HFF-Myc (cell line): ENCODE measurements at regions not wholly inside any gene's neighbourhood (a gene's known extent, or its start where the extent isn't known, plus 50 kb on each side); places are given as distances from the start of the nearest gene placed in this dataset.
"Not testable (repeated sequence)": the region's sequence is repeated elsewhere in the genome, so short reads cannot be mapped to it uniquely, and the experiment has no call there.

Experiments used
- DNase-seq: peaks from one replicate; pipeline ENCODE4 v3.0.0-alpha.2; 2011; ENCODE audit warnings: low read depth; ENCODE audit errors: extremely low read depth
- H3K4me3 ChIP-seq: replicated peaks from 2 replicates; pipeline ENCODE4 v1.5.1; 2011; ENCODE audit warnings: low read depth, mild to moderate bottlenecking, control low read depth, low read length
- CTCF ChIP-seq: IDR thresholded peaks from 2 replicates; pipeline ENCODE4 v1.5.1; 2012; ENCODE audit warnings: mild to moderate bottlenecking, low read depth, low read length, control low read depth; ENCODE audit errors: missing control alignments

- no peak overlapping the region for H3K4me3 ChIP-seq
- DNase-seq: no peak
- TF ChIP-seq CTCF: no peak
Observed at GRCh38 chr6:14290041-14290771, 172.6 kb downstream of the CD83 start.

GRCh38 chr6:14290772-14291330, 173.3 kb downstream of the CD83 start:
- no peak overlapping the region for H3K4me3 ChIP-seq
- TF ChIP-seq CTCF: no peak
- no peak for DNase-seq

GRCh38 chr6:14291331-14291730, 173.8 kb downstream of the CD83 start:
- no peak overlapping the region for H3K4me3 ChIP-seq
- no peak for DNase-seq
- TF ChIP-seq CTCF: no peak

GRCh38 chr6:14292119-14292518, 174.5 kb downstream of the CD83 start:
- TF ChIP-seq CTCF: no peak
- H3K4me3 ChIP-seq: no peak overlapping the region
- DNase-seq: no peak

- no peak for DNase-seq
- no peak for TF ChIP-seq CTCF
- H3K4me3 ChIP-seq: no peak overlapping the region
Observed at GRCh38 chr6:14294270-14294951, 176.8 kb downstream of the CD83 start.

- H3K4me3 ChIP-seq, DNase-seq: not testable (repeated sequence)
Observed at GRCh38 chr6:14296698-14297097, 179.1 kb downstream of the CD83 start.

GRCh38 chr6:14297118-14297517, 179.5 kb downstream of the CD83 start:
- DNase-seq, H3K4me3 ChIP-seq: not testable (repeated sequence)

GRCh38 chr6:14300189-14300588, 182.6 kb downstream of the CD83 start:
- not testable (repeated sequence) for DNase-seq, H3K4me3 ChIP-seq

GRCh38 chr6:14300721-14301120, 183.1 kb downstream of the CD83 start:
- not testable (repeated sequence) for H3K4me3 ChIP-seq, DNase-seq

- not testable (repeated sequence) for DNase-seq, H3K4me3 ChIP-seq
Observed at GRCh38 chr6:14301477-14301876, 183.9 kb downstream of the CD83 start.
